Chondrocyte (in vitro differentiated cells): ENCODE measurements at regions not wholly inside any gene's neighbourhood (a gene's known extent, or its start where the extent isn't known, plus 50 kb on each side); places are given as distances from the start of the nearest gene placed in this dataset.

ENCODE experiments used
- DNase-seq: peaks from one replicate; pipeline ENCODE4 v3.0.0; 2021; ENCODE audit warnings: mixed read lengths, low spot score
- H3K27ac Mint-ChIP-seq: one replicate; pipeline ENCODE4 v1.8.0; 2021; ENCODE audit warnings: mild to moderate bottlenecking, moderate library complexity, mixed read lengths; ENCODE audit not compliant: unreplicated experiment
- H3K27me3 Mint-ChIP-seq: 2 replicates; pipeline ENCODE4 v1.8.0; 2021; ENCODE audit warnings: low read depth, mixed read lengths
- H3K36me3 Mint-ChIP-seq: 2 replicates; pipeline ENCODE4 v1.8.0; 2021; ENCODE audit warnings: low read depth, mixed read lengths
- H3K4me1 Mint-ChIP-seq: 2 replicates; pipeline ENCODE4 v1.8.0; 2021; ENCODE audit warnings: low read depth, mild to moderate bottlenecking, mixed read lengths
- H3K4me3 Mint-ChIP-seq: one replicate; pipeline ENCODE4 v1.8.0; 2021; ENCODE audit warnings: mild to moderate bottlenecking, moderate library complexity, mixed read lengths; ENCODE audit not compliant: unreplicated experiment
- H3K9me3 Mint-ChIP-seq: 2 replicates; pipeline ENCODE4 v1.8.0; 2021; ENCODE audit warnings: low read depth, mixed read lengths
- CTCF ChIP-seq: fragments of 200-600 bp; sonication (generic); IDR thresholded peaks from 2 replicates; pipeline ENCODE4 v1.5.0; 2021; ENCODE audit warnings: antibody characterized with exemption, mild to moderate bottlenecking, moderate library complexity

- Mint-ChIP-seq H3K27me3 (peaks cover 41% of the 10 kb centered on the region), H3K36me3 (no peaks in the 10 kb centered on the region), H3K4me3 (no peak overlapping the region), H3K4me1 (no peaks in the 10 kb centered on the region), H3K27ac (no peak overlapping the region), H3K9me3 (no peaks in the 10 kb centered on the region)
- TF ChIP-seq CTCF = no peak
- DNase-seq = no peak
Observed at GRCh38 chr1:38699330-38700076, 160.1 kb downstream of the RRAGC start.

GRCh38 chr1:38697387-38697786, 162.2 kb downstream of the RRAGC start:
- Mint-ChIP-seq H3K27me3 (peaks cover 45% of the 10 kb centered on the region), H3K9me3 (no peaks in the 10 kb centered on the region), H3K27ac (no peak overlapping the region), H3K4me3 (no peak overlapping the region), H3K4me1 (no peaks in the 10 kb centered on the region), H3K36me3 (no peaks in the 10 kb centered on the region)
- DNase-seq = no peak
- no peak for TF ChIP-seq CTCF

GRCh38 chr1:38696371-38696770, 163.2 kb downstream of the RRAGC start:
- Mint-ChIP-seq H3K4me1 (no peaks in the 10 kb centered on the region), H3K27me3 (peaks cover 47% of the 10 kb centered on the region), H3K36me3 (peaks cover 3% of the 10 kb centered on the region), H3K4me3 (no peak overlapping the region), H3K9me3 (peaks cover 9% of the 10 kb centered on the region), H3K27ac (no peak overlapping the region)
- DNase-seq = no peak
- TF ChIP-seq CTCF = no peak

GRCh38 chr1:38693759-38694158, 165.8 kb downstream of the RRAGC start:
- H3K27me3 Mint-ChIP-seq = peaks cover 40% of the 10 kb centered on the region
- H3K9me3 Mint-ChIP-seq = peaks cover 9% of the 10 kb centered on the region

GRCh38 chr1:38693031-38693430, 166.5 kb downstream of the RRAGC start:
- peaks cover 42% of the 10 kb centered on the region for H3K27me3 Mint-ChIP-seq
- peaks cover 9% of the 10 kb centered on the region for H3K9me3 Mint-ChIP-seq
- no peak for TF ChIP-seq CTCF
- no peak overlapping the region for H3K27ac Mint-ChIP-seq
- no peaks in the 10 kb centered on the region for H3K4me1 Mint-ChIP-seq
- DNase-seq = no peak
- peaks cover 3% of the 10 kb centered on the region for H3K36me3 Mint-ChIP-seq
- H3K4me3 Mint-ChIP-seq = no peak overlapping the region

More at GRCh38 chr1:38693759-38694158, 165.8 kb downstream of the RRAGC start:
- Mint-ChIP-seq H3K4me3 (no peak overlapping the region), H3K4me1 (no peaks in the 10 kb centered on the region), H3K36me3 (peaks cover 3% of the 10 kb centered on the region), H3K27ac (no peak overlapping the region)
- DNase-seq = no peak
- no peak for TF ChIP-seq CTCF
